Right renal pelvis (tissue), 4 donors: ENCODE measurements at regions not wholly inside any gene's neighbourhood (a gene's known extent, or its start where the extent isn't known, plus 50 kb on each side); places are given as distances from the start of the nearest gene placed in this dataset.

Source experiments
- DNase-seq, 4 donors: peaks; one replicate each; pipeline ENCODE4 v3.0.0-alpha.2; 2013; ENCODE audit warnings: low read depth in 4 of 4, low spot score in 3 of 4, missing footprints in 1 of 4

GRCh38 chr14:84399296-84399910 is 1130.5 kb upstream of the FLRT2 start:
- DNase-seq, result no peak

- DNase-seq, result no peak
Observed at GRCh38 chr14:84401631-84402030, 1128.3 kb upstream of the FLRT2 start.

- DNase-seq, result peak; percentile 35 to 61 (median 42)
Observed at GRCh38 chr14:84403585-84403984, 1126.4 kb upstream of the FLRT2 start.

GRCh38 chr14:84404246-84404645 is 1125.7 kb upstream of the FLRT2 start:
- no peak for DNase-seq

- DNase-seq, result no peak
Observed at GRCh38 chr14:84409435-84409834, 1120.5 kb upstream of the FLRT2 start.

- no peak for DNase-seq
Observed at GRCh38 chr14:84410344-84410743, 1119.6 kb upstream of the FLRT2 start.

- no peak for DNase-seq
Observed at GRCh38 chr14:84420221-84420620, 1109.7 kb upstream of the FLRT2 start.

- no peak for DNase-seq
Observed at GRCh38 chr14:84421621-84422020, 1108.3 kb upstream of the FLRT2 start.

- no peak for DNase-seq
Observed at GRCh38 chr14:84425968-84426367, 1104.0 kb upstream of the FLRT2 start.

GRCh38 chr14:84432676-84433075 is 1097.3 kb upstream of the FLRT2 start:
- DNase-seq, result no peak

GRCh38 chr14:84433961-84434360 is 1096.0 kb upstream of the FLRT2 start:
- no peak for DNase-seq

GRCh38 chr14:84435820-84436324 is 1094.1 kb upstream of the FLRT2 start:
- DNase-seq, result no peak

- DNase-seq, result no peak
Observed at GRCh38 chr14:84436528-84436927, 1093.4 kb upstream of the FLRT2 start.

GRCh38 chr14:84442521-84442920 is 1087.4 kb upstream of the FLRT2 start:
- peak in 1 of 4 donors; percentile 17 for DNase-seq

- no peak for DNase-seq
Observed at GRCh38 chr14:84445486-84445885, 1084.5 kb upstream of the FLRT2 start.

- no peak for DNase-seq
Observed at GRCh38 chr14:84446250-84446649, 1083.7 kb upstream of the FLRT2 start.

GRCh38 chr14:84453307-84453950 is 1076.5 kb upstream of the FLRT2 start:
- no peak for DNase-seq

GRCh38 chr14:84454114-84454513 is 1075.8 kb upstream of the FLRT2 start:
- no peak for DNase-seq

GRCh38 chr14:84456946-84457345 is 1073.0 kb upstream of the FLRT2 start:
- DNase-seq, result no peak

- DNase-seq, result no peak
Observed at GRCh38 chr14:84458881-84459280, 1071.1 kb upstream of the FLRT2 start.

- DNase-seq, result no peak
Observed at GRCh38 chr14:84465880-84466279, 1064.1 kb upstream of the FLRT2 start.

- DNase-seq, result no peak
Observed at GRCh38 chr14:84468153-84468552, 1061.8 kb upstream of the FLRT2 start.
